ENCODE measurements at regions not wholly inside any gene's neighbourhood (a gene's known extent, or its start where the extent isn't known, plus 50 kb on each side); places are given as distances from the start of the nearest gene placed in this dataset.

DNA sequence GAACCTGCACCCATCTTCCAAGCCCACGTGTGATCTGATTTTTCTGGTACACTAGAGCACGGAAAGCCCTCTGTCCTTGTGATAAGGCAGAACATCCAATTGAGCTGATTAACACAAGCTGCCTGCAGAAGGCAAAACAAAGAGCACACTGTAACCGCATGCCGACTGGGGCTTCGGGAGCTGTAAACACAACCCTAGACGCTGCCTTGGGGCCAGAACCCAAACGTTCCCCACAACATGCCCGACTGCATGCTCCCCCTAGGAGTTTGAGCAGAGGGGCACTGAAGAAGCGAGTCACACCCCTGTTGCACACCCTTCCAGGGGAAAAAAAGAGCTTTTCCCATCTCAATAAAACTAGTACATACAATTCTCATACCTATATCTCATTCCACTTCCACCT is 470.7 kb downstream of the HTR1B start:
- TF ChIP-seq GABPA (IDR thresholded peaks at IDR 0.05; ENCODE audit: low read depth) (no peak), POLR2AphosphoS5 (IDR thresholded peaks at IDR 0.05; ENCODE audit: low read depth) (no peak)
- TF ChIP-seq, protein P1, sequence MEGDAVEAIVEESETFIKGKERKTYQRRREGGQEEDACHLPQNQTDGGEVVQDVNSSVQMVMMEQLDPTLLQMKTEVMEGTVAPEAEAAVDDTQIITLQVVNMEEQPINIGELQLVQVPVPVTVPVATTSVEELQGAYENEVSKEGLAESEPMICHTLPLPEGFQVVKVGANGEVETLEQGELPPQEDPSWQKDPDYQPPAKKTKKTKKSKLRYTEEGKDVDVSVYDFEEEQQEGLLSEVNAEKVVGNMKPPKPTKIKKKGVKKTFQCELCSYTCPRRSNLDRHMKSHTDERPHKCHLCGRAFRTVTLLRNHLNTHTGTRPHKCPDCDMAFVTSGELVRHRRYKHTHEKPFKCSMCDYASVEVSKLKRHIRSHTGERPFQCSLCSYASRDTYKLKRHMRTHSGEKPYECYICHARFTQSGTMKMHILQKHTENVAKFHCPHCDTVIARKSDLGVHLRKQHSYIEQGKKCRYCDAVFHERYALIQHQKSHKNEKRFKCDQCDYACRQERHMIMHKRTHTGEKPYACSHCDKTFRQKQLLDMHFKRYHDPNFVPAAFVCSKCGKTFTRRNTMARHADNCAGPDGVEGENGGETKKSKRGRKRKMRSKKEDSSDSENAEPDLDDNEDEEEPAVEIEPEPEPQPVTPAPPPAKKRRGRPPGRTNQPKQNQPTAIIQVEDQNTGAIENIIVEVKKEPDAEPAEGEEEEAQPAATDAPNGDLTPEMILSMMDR (IDR thresholded peaks at IDR 0.05; ENCODE audit: insufficient read depth, low read length): no peak
- TF ChIP-seq, protein P2, sequence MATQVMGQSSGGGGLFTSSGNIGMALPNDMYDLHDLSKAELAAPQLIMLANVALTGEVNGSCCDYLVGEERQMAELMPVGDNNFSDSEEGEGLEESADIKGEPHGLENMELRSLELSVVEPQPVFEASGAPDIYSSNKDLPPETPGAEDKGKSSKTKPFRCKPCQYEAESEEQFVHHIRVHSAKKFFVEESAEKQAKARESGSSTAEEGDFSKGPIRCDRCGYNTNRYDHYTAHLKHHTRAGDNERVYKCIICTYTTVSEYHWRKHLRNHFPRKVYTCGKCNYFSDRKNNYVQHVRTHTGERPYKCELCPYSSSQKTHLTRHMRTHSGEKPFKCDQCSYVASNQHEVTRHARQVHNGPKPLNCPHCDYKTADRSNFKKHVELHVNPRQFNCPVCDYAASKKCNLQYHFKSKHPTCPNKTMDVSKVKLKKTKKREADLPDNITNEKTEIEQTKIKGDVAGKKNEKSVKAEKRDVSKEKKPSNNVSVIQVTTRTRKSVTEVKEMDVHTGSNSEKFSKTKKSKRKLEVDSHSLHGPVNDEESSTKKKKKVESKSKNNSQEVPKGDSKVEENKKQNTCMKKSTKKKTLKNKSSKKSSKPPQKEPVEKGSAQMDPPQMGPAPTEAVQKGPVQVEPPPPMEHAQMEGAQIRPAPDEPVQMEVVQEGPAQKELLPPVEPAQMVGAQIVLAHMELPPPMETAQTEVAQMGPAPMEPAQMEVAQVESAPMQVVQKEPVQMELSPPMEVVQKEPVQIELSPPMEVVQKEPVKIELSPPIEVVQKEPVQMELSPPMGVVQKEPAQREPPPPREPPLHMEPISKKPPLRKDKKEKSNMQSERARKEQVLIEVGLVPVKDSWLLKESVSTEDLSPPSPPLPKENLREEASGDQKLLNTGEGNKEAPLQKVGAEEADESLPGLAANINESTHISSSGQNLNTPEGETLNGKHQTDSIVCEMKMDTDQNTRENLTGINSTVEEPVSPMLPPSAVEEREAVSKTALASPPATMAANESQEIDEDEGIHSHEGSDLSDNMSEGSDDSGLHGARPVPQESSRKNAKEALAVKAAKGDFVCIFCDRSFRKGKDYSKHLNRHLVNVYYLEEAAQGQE (IDR thresholded peaks at IDR 0.05; ENCODE audit: insufficient replicate concordance, low read depth): no peak

Data from HL-60 (cell line).